Bronchial epithelial cell (primary cell): ENCODE measurements at regions not wholly inside any gene's neighbourhood (a gene's known extent, or its start where the extent isn't known, plus 50 kb on each side); places are given as distances from the start of the nearest gene placed in this dataset.

Source experiments
- DNase-seq: peaks from one replicate; pipeline ENCODE4 v3.0.0-alpha.2; 2010; ENCODE audit warnings: low read depth
- FAIRE-seq: peaks from 2 replicates; lab custom pipeline; 2011; peaks lifted over from hg19 to GRCh38; lab: Jason Lieb, UNC
- H3K27me3 ChIP-seq: 2 replicates; pipeline ENCODE4 v1.5.1; 2011; ENCODE audit warnings: low read length; ENCODE audit not compliant: control insufficient read depth, insufficient read depth
- H3K36me3 ChIP-seq: 2 replicates; pipeline ENCODE4 v1.5.1; 2011; ENCODE audit warnings: low read length; ENCODE audit not compliant: control insufficient read depth, insufficient read depth
- H3K4me3 ChIP-seq: 2 replicates; pipeline ENCODE4 v1.5.1; 2011; ENCODE audit warnings: mild to moderate bottlenecking, low read depth, low read length, control low read depth
- CTCF ChIP-seq: IDR thresholded peaks from 2 replicates; pipeline ENCODE4 v1.5.1; 2011; ENCODE audit warnings: mild to moderate bottlenecking, moderate library complexity, low read length, control low read depth, inconsistent platforms; ENCODE audit not compliant: insufficient read depth, severe bottlenecking

- Histone ChIP-seq H3K36me3 (no peaks in the 10 kb centered on the region), H3K27me3 (no peaks in the 10 kb centered on the region), H3K4me3 (no peak overlapping the region)
- TF ChIP-seq CTCF, result no peak
- FAIRE-seq, result peak; percentile 23
- DNase-seq, result peak; percentile 96
Measured at GRCh38 chr4:98778206-98778605, 119.8 kb upstream of the TSPAN5 start.

GRCh38 chr4:98775672-98776071 lies 117.3 kb upstream of the TSPAN5 start:
- H3K36me3 ChIP-seq, result no peaks in the 10 kb centered on the region
- no peak for FAIRE-seq
- TF ChIP-seq CTCF, result no peak
- no peaks in the 10 kb centered on the region for H3K27me3 ChIP-seq
- H3K4me3 ChIP-seq, result no peak overlapping the region
- no peak for DNase-seq

- TF ChIP-seq CTCF, result no peak
- FAIRE-seq, result no peak
- Histone ChIP-seq H3K4me3 (no peak overlapping the region), H3K36me3 (no peaks in the 10 kb centered on the region), H3K27me3 (no peaks in the 10 kb centered on the region)
- peak; percentile 83 for DNase-seq
Measured at GRCh38 chr4:98773638-98774037, 115.2 kb upstream of the TSPAN5 start.

- no peak for TF ChIP-seq CTCF
- Histone ChIP-seq H3K27me3 (no peaks in the 10 kb centered on the region), H3K36me3 (no peaks in the 10 kb centered on the region), H3K4me3 (no peak overlapping the region)
- FAIRE-seq, result no peak
- DNase-seq, result no peak
Measured at GRCh38 chr4:98771959-98772632, 113.7 kb upstream of the TSPAN5 start.

GRCh38 chr4:98765771-98766170 lies 107.4 kb upstream of the TSPAN5 start:
- H3K36me3 ChIP-seq, result no peaks in the 10 kb centered on the region
- no peak for FAIRE-seq
- no peak for DNase-seq
- no peak for TF ChIP-seq CTCF
- H3K4me3 ChIP-seq, result no peak overlapping the region
- no peaks in the 10 kb centered on the region for H3K27me3 ChIP-seq

GRCh38 chr4:98758182-98758581 lies 99.8 kb upstream of the TSPAN5 start:
- H3K36me3 ChIP-seq, result no peaks in the 10 kb centered on the region
- no peaks in the 10 kb centered on the region for H3K27me3 ChIP-seq
- DNase-seq (no peak), FAIRE-seq (no peak)
- no peak for TF ChIP-seq CTCF
- no peak overlapping the region for H3K4me3 ChIP-seq
